GM12878 (cell line): ENCODE measurements at regions not wholly inside any gene's neighbourhood (a gene's known extent, or its start where the extent isn't known, plus 50 kb on each side); places are given as distances from the start of the nearest gene placed in this dataset.

Source experiments
- BACH1 ChIP-seq: fragments of 450-650 bp; IDR thresholded peaks from 2 replicates; pipeline ENCODE4 v1.6.1; 2017; ENCODE audit warnings: mild to moderate bottlenecking, borderline replicate concordance
- CEBPZ ChIP-seq: fragments of 150-350 bp; IDR thresholded peaks from 2 replicates; pipeline ENCODE4 v1.6.1; 2016; ENCODE audit warnings: low read depth, low read length
- CHD1 ChIP-seq: IDR thresholded peaks from 2 replicates; pipeline ENCODE4 v1.6.1; 2012; ENCODE audit warnings: low read depth, low read length, improper control_type of control experiment
- CHD2 ChIP-seq: IDR thresholded peaks from 2 replicates; pipeline ENCODE4 v1.6.1; 2011; ENCODE audit warnings: low read depth, low read length, improper control_type of control experiment, borderline replicate concordance
- EGR1 ChIP-seq, 2 experiments: IDR thresholded peaks; 1 replicate in 1 of 2; 2 replicates in 1 of 2; pipeline ENCODE4 v1.6.1; 2011 to 2012; ENCODE audit warnings: low read depth in 2 of 2, low read length in 2 of 2, borderline replicate concordance in 1 of 2, mild to moderate bottlenecking in 1 of 2, moderate library complexity in 1 of 2
- EP300 ChIP-seq, 2 experiments: fragments of 150-350 bp in 1 of 2; IDR thresholded peaks; 2 replicates each; pipeline ENCODE4 v1.6.1; 2011 to 2012; ENCODE audit warnings: low read depth in 2 of 2, low read length in 2 of 2, borderline replicate concordance in 1 of 2, improper control_type of control experiment in 1 of 2, inconsistent platforms in 1 of 2; ENCODE audit not compliant: control insufficient read depth in 1 of 2
- HDAC6 ChIP-seq: fragments of 200-600 bp; sonication (generic); IDR thresholded peaks from one replicate; pipeline ENCODE4 v1.8.0; 2017; ENCODE audit warnings: antibody characterized with exemption; ENCODE audit not compliant: unreplicated experiment
- IRF5 ChIP-seq: fragments of 450-650 bp; IDR thresholded peaks from 2 replicates; pipeline ENCODE4 v1.6.1; 2017; ENCODE audit warnings: borderline replicate concordance
- RCOR1 ChIP-seq: conservative IDR thresholded peaks from 2 replicates; pipeline ENCODE4 v1.6.1; 2012; ENCODE audit warnings: low read depth, low read length, improper control_type of control experiment
- SIN3A ChIP-seq: IDR thresholded peaks from 2 replicates; pipeline ENCODE4 v1.6.1; 2012; ENCODE audit warnings: low read depth, low read length, improper control_type of control experiment
- SIX5 ChIP-seq: IDR thresholded peaks from 2 replicates; pipeline ENCODE4 v1.6.1; 2011; ENCODE audit warnings: mild to moderate bottlenecking, low read depth, low read length, moderate library complexity; ENCODE audit not compliant: severe bottlenecking
- ZNF207 ChIP-seq: fragments of 450-650 bp; IDR thresholded peaks from 2 replicates; pipeline ENCODE4 v1.6.1; 2014; ENCODE audit warnings: antibody characterized with exemption, mild to moderate bottlenecking, borderline replicate concordance
- TF ChIP-seq, protein P1 (sequence below): IDR thresholded peaks from 2 replicates; pipeline ENCODE4 v1.6.1; 2012; ENCODE audit warnings: low read depth, low read length, improper control_type of control experiment
- TF ChIP-seq, protein P2 (sequence below), 3 experiments: IDR thresholded peaks in 2 of 3; conservative IDR thresholded peaks in 1 of 3; 2 replicates each; pipeline ENCODE4 v1.5.1; 2011; ENCODE audit warnings: low read depth in 3 of 3, low read length in 3 of 3, mild to moderate bottlenecking in 3 of 3, control low read depth in 2 of 3, moderate library complexity in 2 of 3, inconsistent platforms in 1 of 3, mixed read lengths in 1 of 3; ENCODE audit not compliant: control insufficient read depth in 2 of 3, insufficient read depth in 1 of 3; ENCODE audit errors: extremely low read depth in 1 of 3

- TF ChIP-seq EP300 (IDR thresholded peaks at IDR 0.05; ENCODE audit: borderline replicate concordance in 1 of 2, control insufficient read depth in 1 of 2, low read depth in 2 of 2, low read length in 2 of 2) (no peak), BACH1 (no peak), CEBPZ (no peak), ZNF207 (no peak), EGR1 (IDR thresholded peaks at IDR 0.05; ENCODE audit: borderline replicate concordance in 1 of 2, low read depth in 2 of 2, low read length in 2 of 2) (no peak), CHD2 (no peak), RCOR1 (no peak), IRF5 (no peak), HDAC6 (no peak), CHD1 (no peak), SIX5 (no peak), SIN3A (no peak)
- TF ChIP-seq, protein P1, sequence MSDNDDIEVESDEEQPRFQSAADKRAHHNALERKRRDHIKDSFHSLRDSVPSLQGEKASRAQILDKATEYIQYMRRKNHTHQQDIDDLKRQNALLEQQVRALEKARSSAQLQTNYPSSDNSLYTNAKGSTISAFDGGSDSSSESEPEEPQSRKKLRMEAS: no peak
- TF ChIP-seq, protein P2, sequence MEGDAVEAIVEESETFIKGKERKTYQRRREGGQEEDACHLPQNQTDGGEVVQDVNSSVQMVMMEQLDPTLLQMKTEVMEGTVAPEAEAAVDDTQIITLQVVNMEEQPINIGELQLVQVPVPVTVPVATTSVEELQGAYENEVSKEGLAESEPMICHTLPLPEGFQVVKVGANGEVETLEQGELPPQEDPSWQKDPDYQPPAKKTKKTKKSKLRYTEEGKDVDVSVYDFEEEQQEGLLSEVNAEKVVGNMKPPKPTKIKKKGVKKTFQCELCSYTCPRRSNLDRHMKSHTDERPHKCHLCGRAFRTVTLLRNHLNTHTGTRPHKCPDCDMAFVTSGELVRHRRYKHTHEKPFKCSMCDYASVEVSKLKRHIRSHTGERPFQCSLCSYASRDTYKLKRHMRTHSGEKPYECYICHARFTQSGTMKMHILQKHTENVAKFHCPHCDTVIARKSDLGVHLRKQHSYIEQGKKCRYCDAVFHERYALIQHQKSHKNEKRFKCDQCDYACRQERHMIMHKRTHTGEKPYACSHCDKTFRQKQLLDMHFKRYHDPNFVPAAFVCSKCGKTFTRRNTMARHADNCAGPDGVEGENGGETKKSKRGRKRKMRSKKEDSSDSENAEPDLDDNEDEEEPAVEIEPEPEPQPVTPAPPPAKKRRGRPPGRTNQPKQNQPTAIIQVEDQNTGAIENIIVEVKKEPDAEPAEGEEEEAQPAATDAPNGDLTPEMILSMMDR (IDR thresholded peaks at IDR 0.05 in 2 of 3, conservative IDR thresholded peaks at IDR 0.05 in 1 of 3; ENCODE audit: control insufficient read depth in 2 of 3, extremely low read depth in 1 of 3, insufficient read depth in 1 of 3, low read depth in 3 of 3, low read length in 3 of 3): no peak
Measured at GRCh38 chr3:187545366-187545765, 124.8 kb downstream of the SST start.
